Mesenchymal stem cell (in vitro differentiated cells and primary cell): ENCODE measurements at regions not wholly inside any gene's neighbourhood (a gene's known extent, or its start where the extent isn't known, plus 50 kb on each side); places are given as distances from the start of the nearest gene placed in this dataset.

Experiments used
- DNase-seq: peaks from one replicate; pipeline ENCODE4 v3.0.0-alpha.2; 2013
- H2AFZ ChIP-seq: one replicate; pipeline ENCODE4 v1.6.1; 2013; ENCODE audit warnings: low read depth, mild to moderate bottlenecking, control low read depth, inconsistent platforms, low read length, moderate library complexity
- H2AK5ac ChIP-seq: 2 replicates; pipeline ENCODE4 v1.6.1; 2013; ENCODE audit warnings: low read length, moderate library complexity, mild to moderate bottlenecking, inconsistent platforms; ENCODE audit not compliant: severe bottlenecking
- H2BK120ac ChIP-seq: one replicate; pipeline ENCODE4 v1.6.1; 2013; ENCODE audit warnings: low read depth, mild to moderate bottlenecking, inconsistent platforms, low read length, moderate library complexity
- H2BK12ac ChIP-seq, 2 experiments: one replicate each; pipeline ENCODE4 v1.6.1; 2013; ENCODE audit warnings: inconsistent platforms in 2 of 2, low read length in 2 of 2, mild to moderate bottlenecking in 2 of 2, moderate library complexity in 2 of 2, control low read depth in 1 of 2
- H2BK15ac ChIP-seq: one replicate; pipeline ENCODE4 v1.6.1; 2013; ENCODE audit warnings: mild to moderate bottlenecking, low read depth, inconsistent platforms; ENCODE audit not compliant: poor library complexity, severe bottlenecking
- H2BK5ac ChIP-seq: 2 replicates; pipeline ENCODE4 v1.6.1; 2013; ENCODE audit warnings: low read depth, mild to moderate bottlenecking, low read length, control low read depth, inconsistent platforms; ENCODE audit not compliant: poor library complexity, severe bottlenecking
- H3K14ac ChIP-seq, 2 experiments: one replicate each; pipeline ENCODE4 v1.6.1; 2013; ENCODE audit warnings: inconsistent platforms in 2 of 2, low read length in 2 of 2, control low read depth in 1 of 2, mild to moderate bottlenecking in 1 of 2, moderate library complexity in 1 of 2
- H3K18ac ChIP-seq, 2 experiments: one replicate each; pipeline ENCODE4 v1.6.1; 2013; ENCODE audit warnings: inconsistent platforms in 2 of 2, low read length in 2 of 2, control low read depth in 1 of 2, low read depth in 1 of 2, mild to moderate bottlenecking in 1 of 2
- H3K23ac ChIP-seq, 2 experiments: one replicate each; pipeline ENCODE4 v1.6.1; 2013; ENCODE audit warnings: inconsistent platforms in 2 of 2, low read length in 2 of 2, mild to moderate bottlenecking in 2 of 2, moderate library complexity in 2 of 2, control low read depth in 1 of 2
- H3K27ac ChIP-seq: 2 replicates; pipeline ENCODE4 v1.5.1; 2013; ENCODE audit warnings: mild to moderate bottlenecking, moderate library complexity, low read length, control low read depth, inconsistent platforms; ENCODE audit not compliant: poor library complexity, severe bottlenecking
- H3K27me3 ChIP-seq, 2 experiments: 2 replicates each; pipeline versions ENCODE4 v1.6.1 to v1.7.0; 2013; ENCODE audit warnings: low read length in 2 of 2, mild to moderate bottlenecking in 2 of 2, moderate library complexity in 2 of 2, control low read depth in 1 of 2, inconsistent platforms in 1 of 2; ENCODE audit not compliant: control insufficient read depth in 1 of 2, insufficient read depth in 1 of 2
- H3K36me3 ChIP-seq, 2 experiments: 2 replicates each; pipeline versions ENCODE4 v1.6.1 to v1.7.0; 2013; ENCODE audit warnings: low read length in 2 of 2, control low read depth in 1 of 2, inconsistent platforms in 1 of 2, low read depth in 1 of 2, mild to moderate bottlenecking in 1 of 2; ENCODE audit not compliant: insufficient read depth in 2 of 2, control insufficient read depth in 1 of 2
- H3K4ac ChIP-seq, 2 experiments: one replicate each; pipeline ENCODE4 v1.6.1; 2013; ENCODE audit warnings: inconsistent platforms in 2 of 2, low read length in 2 of 2, mild to moderate bottlenecking in 2 of 2, moderate library complexity in 2 of 2, control low read depth in 1 of 2, low read depth in 1 of 2
- H3K4me1 ChIP-seq: 2 replicates; pipeline ENCODE4 v1.6.1; 2013; ENCODE audit warnings: low read depth, low read length, control low read depth; ENCODE audit not compliant: control insufficient read depth, insufficient read depth
- H3K4me2 ChIP-seq: 2 replicates; pipeline ENCODE4 v1.6.1; 2013; ENCODE audit warnings: low read length, mild to moderate bottlenecking, inconsistent platforms; ENCODE audit not compliant: poor library complexity, severe bottlenecking
- H3K4me3 ChIP-seq, 2 experiments: 2 replicates each; pipeline versions ENCODE4 v1.5.1 to v1.7.0; 2013; ENCODE audit warnings: low read length in 2 of 2, mild to moderate bottlenecking in 2 of 2, control low read depth in 1 of 2, low read depth in 1 of 2; ENCODE audit not compliant: insufficient read depth in 1 of 2
- H3K79me1 ChIP-seq: replicated peaks from 2 replicates; pipeline ENCODE4 v1.6.1; 2013; ENCODE audit warnings: mild to moderate bottlenecking, control low read depth, low read length, inconsistent platforms; ENCODE audit not compliant: poor library complexity, severe bottlenecking
- H3K9ac ChIP-seq: 2 replicates; pipeline ENCODE4 v1.7.0; 2013; ENCODE audit warnings: mild to moderate bottlenecking, low read length, moderate library complexity
- H3K9me3 ChIP-seq: 2 replicates; pipeline ENCODE4 v1.7.0; 2013; ENCODE audit warnings: mild to moderate bottlenecking, low read length; ENCODE audit not compliant: control insufficient read depth
- H4K8ac ChIP-seq: one replicate; pipeline ENCODE4 v1.6.1; 2013; ENCODE audit warnings: inconsistent platforms, mild to moderate bottlenecking, low read length, moderate library complexity
- H4K91ac ChIP-seq: one replicate; pipeline ENCODE4 v1.6.1; 2013; ENCODE audit warnings: mild to moderate bottlenecking, low read length, inconsistent platforms
- WGBS: methylation state at CpG from one replicate; pipeline ENCODE4 v1.1.7; 2013; ENCODE audit warnings: mixed read lengths; 5-methylcytosine and 5-hydroxymethylcytosine counted together

- Histone ChIP-seq H3K18ac (no peak overlapping the region), H3K14ac (no peak overlapping the region), H3K9me3 (no peaks in the 10 kb centered on the region), H2AFZ (no peak overlapping the region), H3K4ac (no peak overlapping the region), H2BK120ac (no peak overlapping the region), H3K79me1 (no peaks in the 10 kb centered on the region), H4K8ac (no peak overlapping the region), H3K4me3 (no peak overlapping the region), H3K9ac (no peak overlapping the region), H3K27ac (no peak overlapping the region), H3K36me3 (no peaks in the 10 kb centered on the region), H3K23ac (no peak overlapping the region), H2AK5ac (no peak overlapping the region), H2BK12ac (no peak overlapping the region), H3K4me2 (no peak overlapping the region), H4K91ac (no peak overlapping the region), H2BK5ac (no peak overlapping the region), H2BK15ac (no peak overlapping the region), H3K27me3 (peaks cover 0 to 46% of the 10 kb centered on the region in 2 experiments), H3K4me1 (no peaks in the 10 kb centered on the region)
- no peak for DNase-seq
- WGBS: 86% methylated on average over 4 of the region's 4 CpGs
Observed at GRCh38 chr7:131879424-131879823, 323.0 kb upstream of the PODXL start.

DNA sequence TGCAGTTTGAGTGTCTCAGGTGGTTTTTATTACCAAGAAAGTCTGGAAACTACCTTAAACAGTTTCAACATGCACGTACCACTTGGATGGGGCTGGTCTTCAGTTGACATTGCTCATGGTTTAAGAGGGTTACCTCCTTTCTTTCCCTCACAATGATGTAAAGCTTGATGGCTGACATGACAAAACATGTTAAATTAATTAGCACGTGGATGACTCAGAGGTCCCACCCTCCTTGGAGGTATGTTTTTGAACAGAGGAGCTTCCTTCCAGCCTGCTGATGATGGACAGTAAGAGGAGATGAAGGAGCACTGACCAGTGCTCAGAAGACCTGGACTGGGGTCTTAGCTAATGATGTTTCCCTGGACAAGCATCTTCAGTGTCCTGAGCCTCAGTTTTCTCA, 322.3 kb upstream of the PODXL start:
- Histone ChIP-seq H3K9me3 (no peaks in the 10 kb centered on the region), H3K4ac (no peak overlapping the region), H2BK120ac (no peak overlapping the region), H3K4me3 (no peak overlapping the region), H3K27me3 (peaks cover 0 to 48% of the 10 kb centered on the region in 2 experiments), H2BK15ac (no peak overlapping the region), H2BK5ac (no peak overlapping the region), H3K4me1 (no peaks in the 10 kb centered on the region), H3K23ac (no peak overlapping the region), H3K36me3 (no peaks in the 10 kb centered on the region), H2AFZ (no peak overlapping the region), H3K9ac (no peak overlapping the region), H3K18ac (no peak overlapping the region), H3K27ac (no peak overlapping the region), H3K14ac (no peak overlapping the region), H3K79me1 (no peaks in the 10 kb centered on the region), H3K4me2 (no peak overlapping the region), H4K91ac (no peak overlapping the region), H2BK12ac (no peak overlapping the region), H4K8ac (no peak overlapping the region), H2AK5ac (no peak overlapping the region)
- DNase-seq: no peak
- WGBS: 76% methylated on average over 2 of the region's 2 CpGs

- Histone ChIP-seq H2AFZ (no peak overlapping the region), H3K9me3 (no peaks in the 10 kb centered on the region), H3K18ac (no peak overlapping the region), H3K27ac (no peak overlapping the region), H3K27me3 (peaks cover 0 to 52% of the 10 kb centered on the region in 2 experiments), H2AK5ac (no peak overlapping the region), H3K79me1 (no peaks in the 10 kb centered on the region), H4K91ac (no peak overlapping the region), H3K14ac (no peak overlapping the region), H3K9ac (no peak overlapping the region), H2BK15ac (no peak overlapping the region), H3K36me3 (no peaks in the 10 kb centered on the region), H3K4me3 (no peak overlapping the region), H2BK12ac (no peak overlapping the region), H3K4ac (no peak overlapping the region), H4K8ac (no peak overlapping the region), H3K4me1 (no peaks in the 10 kb centered on the region), H2BK5ac (no peak overlapping the region), H2BK120ac (no peak overlapping the region), H3K4me2 (no peak overlapping the region), H3K23ac (no peak overlapping the region)
- no peak for DNase-seq
- WGBS: 68% methylated on average over 6 of the region's 6 CpGs
Observed at GRCh38 chr7:131873581-131873980, 317.2 kb upstream of the PODXL start.

GRCh38 chr7:131869986-131870385, 313.6 kb upstream of the PODXL start:
- peaks cover 0 to 72% of the 10 kb centered on the region in 2 experiments for H3K27me3 ChIP-seq
- H4K91ac ChIP-seq: no peak overlapping the region
- WGBS: 89% methylated on average over 1 of the region's 1 CpG
- no peak overlapping the region for H2BK5ac ChIP-seq
- no peak overlapping the region for H3K4ac ChIP-seq
- no peaks in the 10 kb centered on the region for H3K79me1 ChIP-seq
- no peak overlapping the region for H2BK12ac ChIP-seq
- no peak overlapping the region for H3K18ac ChIP-seq
- H3K27ac ChIP-seq: no peak overlapping the region
- no peak overlapping the region for H2BK15ac ChIP-seq
- H2AK5ac ChIP-seq: no peak overlapping the region
- H3K4me1 ChIP-seq: no peaks in the 10 kb centered on the region
- no peaks in the 10 kb centered on the region for H3K36me3 ChIP-seq
- no peak overlapping the region for H4K8ac ChIP-seq
- no peak overlapping the region for H2AFZ ChIP-seq
- no peak overlapping the region for H2BK120ac ChIP-seq
- H3K23ac ChIP-seq: no peak overlapping the region
- H3K9me3 ChIP-seq: no peaks in the 10 kb centered on the region
- H3K9ac ChIP-seq: no peak overlapping the region
- no peak overlapping the region for H3K4me3 ChIP-seq
- H3K14ac ChIP-seq: no peak overlapping the region
- H3K4me2 ChIP-seq: no peak overlapping the region
- DNase-seq: no peak
